ENCODE measurements at regions not wholly inside any gene's neighbourhood (a gene's known extent, or its start where the extent isn't known, plus 50 kb on each side); places are given as distances from the start of the nearest gene placed in this dataset.

GRCh38 chr11:106238704-106239360 lies 161.4 kb downstream of the AASDHPPT start:
- no peaks in the 10 kb centered on the region for H3K79me2 ChIP-seq (ENCODE audit: control insufficient read depth, insufficient read depth, low read length, unreplicated experiment)
- H3K4me1 ChIP-seq (ENCODE audit: control insufficient read depth, insufficient read depth, low read length, unreplicated experiment): no peaks in the 10 kb centered on the region
- no peak overlapping the region for H3K4me3 ChIP-seq (ENCODE audit: low read depth, low read length)
- peaks cover 6% of the 10 kb centered on the region; the same call in 1 of the 2 replicates for H3K27me3 ChIP-seq (ENCODE audit: insufficient read depth, low read length)
- no peak overlapping the region for H3K27ac ChIP-seq (ENCODE audit: low read depth, low read length)
- no peaks in the 10 kb centered on the region for H3K36me3 ChIP-seq (ENCODE audit: insufficient read depth, low read length)
- no peak overlapping the region for H2AFZ ChIP-seq (ENCODE audit: low read length, unreplicated experiment)

GRCh38 chr11:106241601-106242257 lies 164.3 kb downstream of the AASDHPPT start:
- Histone ChIP-seq H3K4me1 (ENCODE audit: control insufficient read depth, insufficient read depth, low read length, unreplicated experiment) (no peaks in the 10 kb centered on the region), H3K79me2 (ENCODE audit: control insufficient read depth, insufficient read depth, low read length, unreplicated experiment) (no peaks in the 10 kb centered on the region), H3K27ac (ENCODE audit: low read depth, low read length) (no peak overlapping the region), H2AFZ (ENCODE audit: low read length, unreplicated experiment) (no peak overlapping the region), H3K4me3 (ENCODE audit: low read depth, low read length) (no peak overlapping the region), H3K36me3 (ENCODE audit: insufficient read depth, low read length) (no peaks in the 10 kb centered on the region), H3K27me3 (ENCODE audit: insufficient read depth, low read length) (peaks cover 10% of the 10 kb centered on the region; the same call in 1 of the 2 replicates)

GRCh38 chr11:106242718-106243415 lies 165.4 kb downstream of the AASDHPPT start:
- no peaks in the 10 kb centered on the region for H3K4me1 ChIP-seq (ENCODE audit: control insufficient read depth, insufficient read depth, low read length, unreplicated experiment)
- H3K36me3 ChIP-seq (ENCODE audit: insufficient read depth, low read length): no peaks in the 10 kb centered on the region
- H3K79me2 ChIP-seq (ENCODE audit: control insufficient read depth, insufficient read depth, low read length, unreplicated experiment): no peaks in the 10 kb centered on the region
- H2AFZ ChIP-seq (ENCODE audit: low read length, unreplicated experiment): no peak overlapping the region
- no peak overlapping the region for H3K27ac ChIP-seq (ENCODE audit: low read depth, low read length)
- peaks cover 10% of the 10 kb centered on the region; the same call in 1 of the 2 replicates for H3K27me3 ChIP-seq (ENCODE audit: insufficient read depth, low read length)
- H3K4me3 ChIP-seq (ENCODE audit: low read depth, low read length): no peak overlapping the region

- Histone ChIP-seq H3K79me2 (ENCODE audit: control insufficient read depth, insufficient read depth, low read length, unreplicated experiment) (no peaks in the 10 kb centered on the region), H3K4me3 (ENCODE audit: low read depth, low read length) (no peak overlapping the region), H2AFZ (ENCODE audit: low read length, unreplicated experiment) (no peak overlapping the region), H3K36me3 (ENCODE audit: insufficient read depth, low read length) (no peaks in the 10 kb centered on the region), H3K27me3 (ENCODE audit: insufficient read depth, low read length) (peaks cover 15% of the 10 kb centered on the region), H3K4me1 (ENCODE audit: control insufficient read depth, insufficient read depth, low read length, unreplicated experiment) (no peaks in the 10 kb centered on the region), H3K27ac (ENCODE audit: low read depth, low read length) (no peak overlapping the region)
Measured at GRCh38 chr11:106246495-106246894, 169.0 kb downstream of the AASDHPPT start.

GRCh38 chr11:106249617-106250239 lies 172.3 kb downstream of the AASDHPPT start:
- Histone ChIP-seq H3K27me3 (ENCODE audit: insufficient read depth, low read length) (peaks cover 6% of the 10 kb centered on the region), H2AFZ (ENCODE audit: low read length, unreplicated experiment) (no peak overlapping the region), H3K36me3 (ENCODE audit: insufficient read depth, low read length) (no peaks in the 10 kb centered on the region), H3K4me1 (ENCODE audit: control insufficient read depth, insufficient read depth, low read length, unreplicated experiment) (no peaks in the 10 kb centered on the region), H3K4me3 (ENCODE audit: low read depth, low read length) (no peak overlapping the region), H3K27ac (ENCODE audit: low read depth, low read length) (no peak overlapping the region), H3K79me2 (ENCODE audit: control insufficient read depth, insufficient read depth, low read length, unreplicated experiment) (no peaks in the 10 kb centered on the region)

GRCh38 chr11:106262852-106263251 lies 185.4 kb downstream of the AASDHPPT start:
- Histone ChIP-seq H3K4me3 (ENCODE audit: low read depth, low read length) (no peak overlapping the region), H3K79me2 (ENCODE audit: control insufficient read depth, insufficient read depth, low read length, unreplicated experiment) (no peaks in the 10 kb centered on the region)

GRCh38 chr11:106263527-106263926 lies 186.1 kb downstream of the AASDHPPT start:
- no peaks in the 10 kb centered on the region for H3K4me1 ChIP-seq (ENCODE audit: control insufficient read depth, insufficient read depth, low read length, unreplicated experiment)
- no peaks in the 10 kb centered on the region for H3K79me2 ChIP-seq (ENCODE audit: control insufficient read depth, insufficient read depth, low read length, unreplicated experiment)
- H2AFZ ChIP-seq (ENCODE audit: low read length, unreplicated experiment): no peak overlapping the region
- H3K4me3 ChIP-seq (ENCODE audit: low read depth, low read length): no peak overlapping the region
- H3K27me3 ChIP-seq (ENCODE audit: insufficient read depth, low read length): no peaks in the 10 kb centered on the region
- no peaks in the 10 kb centered on the region for H3K36me3 ChIP-seq (ENCODE audit: insufficient read depth, low read length)
- H3K27ac ChIP-seq (ENCODE audit: low read depth, low read length): no peak overlapping the region

More at GRCh38 chr11:106262852-106263251, 185.4 kb downstream of the AASDHPPT start:
- Histone ChIP-seq H3K27ac (ENCODE audit: low read depth, low read length) (no peak overlapping the region), H3K27me3 (ENCODE audit: insufficient read depth, low read length) (peaks cover 4% of the 10 kb centered on the region; the same call in 1 of the 2 replicates), H3K36me3 (ENCODE audit: insufficient read depth, low read length) (no peaks in the 10 kb centered on the region), H3K4me1 (ENCODE audit: control insufficient read depth, insufficient read depth, low read length, unreplicated experiment) (no peaks in the 10 kb centered on the region), H2AFZ (ENCODE audit: low read length, unreplicated experiment) (no peak overlapping the region)

- H3K27ac ChIP-seq (ENCODE audit: low read depth, low read length): no peak overlapping the region
- H3K79me2 ChIP-seq (ENCODE audit: control insufficient read depth, insufficient read depth, low read length, unreplicated experiment): no peaks in the 10 kb centered on the region
- H3K27me3 ChIP-seq (ENCODE audit: insufficient read depth, low read length): no peaks in the 10 kb centered on the region
- no peaks in the 10 kb centered on the region for H3K36me3 ChIP-seq (ENCODE audit: insufficient read depth, low read length)
- H3K4me1 ChIP-seq (ENCODE audit: control insufficient read depth, insufficient read depth, low read length, unreplicated experiment): peaks cover 3% of the 10 kb centered on the region
- H2AFZ ChIP-seq (ENCODE audit: low read length, unreplicated experiment): no peak overlapping the region
- no peak overlapping the region for H3K4me3 ChIP-seq (ENCODE audit: low read depth, low read length)
Measured at GRCh38 chr11:106271086-106271485, 193.6 kb downstream of the AASDHPPT start.

- no peaks in the 10 kb centered on the region for H3K79me2 ChIP-seq (ENCODE audit: control insufficient read depth, insufficient read depth, low read length, unreplicated experiment)
- H3K36me3 ChIP-seq (ENCODE audit: insufficient read depth, low read length): no peaks in the 10 kb centered on the region
- no peak overlapping the region for H2AFZ ChIP-seq (ENCODE audit: low read length, unreplicated experiment)
- no peaks in the 10 kb centered on the region for H3K27me3 ChIP-seq (ENCODE audit: insufficient read depth, low read length)
- no peak overlapping the region for H3K27ac ChIP-seq (ENCODE audit: low read depth, low read length)
- no peak overlapping the region for H3K4me3 ChIP-seq (ENCODE audit: low read depth, low read length)
- peaks cover 3% of the 10 kb centered on the region for H3K4me1 ChIP-seq (ENCODE audit: control insufficient read depth, insufficient read depth, low read length, unreplicated experiment)
Measured at GRCh38 chr11:106271686-106272085, 194.2 kb downstream of the AASDHPPT start.

GRCh38 chr11:106275151-106275550 lies 197.7 kb downstream of the AASDHPPT start:
- peaks cover 3% of the 10 kb centered on the region for H3K4me1 ChIP-seq (ENCODE audit: control insufficient read depth, insufficient read depth, low read length, unreplicated experiment)
- H3K4me3 ChIP-seq (ENCODE audit: low read depth, low read length): no peak overlapping the region
- H3K36me3 ChIP-seq (ENCODE audit: insufficient read depth, low read length): no peaks in the 10 kb centered on the region
- no peak overlapping the region for H2AFZ ChIP-seq (ENCODE audit: low read length, unreplicated experiment)
- no peaks in the 10 kb centered on the region for H3K79me2 ChIP-seq (ENCODE audit: control insufficient read depth, insufficient read depth, low read length, unreplicated experiment)
- H3K27ac ChIP-seq (ENCODE audit: low read depth, low read length): no peak overlapping the region
- no peaks in the 10 kb centered on the region for H3K27me3 ChIP-seq (ENCODE audit: insufficient read depth, low read length)
